GM12878 (cell line): ENCODE measurements at regions not wholly inside any gene's neighbourhood (a gene's known extent, or its start where the extent isn't known, plus 50 kb on each side); places are given as distances from the start of the nearest gene placed in this dataset.
A peak's percentile ranks its signal among the peaks of the same experiment; 100 is the strongest.

Source experiments
- ATAC-seq: fragments of 200-7000 bp; cut with Tn5 transposase; 3 replicates; pipeline ENCODE4 v1.9.1; 2020; ENCODE audit warnings: mild to moderate bottlenecking, moderate library complexity
- BruUV-seq: library from RNA; stranded (reverse); fragments of 400-500 nt; replicated peaks from 2 replicates; lab custom pipeline; 2021; lab: Mats Ljungman, UMichigan
- CTCF ChIA-PET: fragments of 300-600 bp; sonication (Branson Sonifier 250); formaldehyde crosslinking; extraction: SDS; loops from one replicate; lab custom pipeline; 2021; ENCODE audit warnings: inconsistent platforms; lab: Yijun Ruan, JAX
- POLR2A ChIA-PET: fragments of 350-600 bp; formaldehyde crosslinking; extraction: SDS; loops from one replicate; lab custom pipeline; 2021; ENCODE audit warnings: inconsistent platforms; lab: Charles Lee
- RAD21 ChIA-PET: fragments of 300-600 bp; sonication (Branson Sonifier 250); formaldehyde crosslinking; loops from one replicate; lab custom pipeline; 2023; ENCODE audit warnings: antibody characterized with exemption; ENCODE audit not compliant: unreplicated experiment; lab: Charles Lee
- SMC1A ChIA-PET: fragments of 300-600 bp; sonication (Branson Sonifier 250); formaldehyde crosslinking; loops from one replicate; lab custom pipeline; 2023; ENCODE audit not compliant: unreplicated experiment, uncharacterized antibody; lab: Charles Lee
- DNase-seq: peaks from one replicate; pipeline ENCODE4 v3.0.0-alpha.2; 2011; ENCODE audit warnings: low read depth, low spot score
- FAIRE-seq: peaks from 3 replicates; lab custom pipeline; 2011; peaks lifted over from hg19 to GRCh38; lab: Jason Lieb, UNC
- H2AFZ ChIP-seq: 2 replicates; pipeline ENCODE4 v1.6.0; 2011; ENCODE audit warnings: low read depth, low read length, control low read depth; ENCODE audit not compliant: control insufficient read depth
- H3K27ac ChIP-seq: 2 replicates; pipeline ENCODE4 v1.5.1; 2011; ENCODE audit warnings: control low read depth; ENCODE audit not compliant: control insufficient read depth, insufficient read depth
- H3K27me3 ChIP-seq, 2 experiments: replicated peaks in 1 of 2; 2 replicates each; pipeline versions ENCODE4 v1.6.0 to v1.6.1; 2011; ENCODE audit warnings: low read length in 1 of 2; ENCODE audit not compliant: control insufficient read depth in 2 of 2, insufficient read depth in 2 of 2
- H3K36me3 ChIP-seq, 2 experiments: 2 replicates each; pipeline ENCODE4 v1.5.1; 2011; ENCODE audit warnings: low read length in 1 of 2; ENCODE audit not compliant: control insufficient read depth in 2 of 2, insufficient read depth in 2 of 2
- H3K4me1 ChIP-seq: 2 replicates; pipeline ENCODE4 v1.6.1; 2011; ENCODE audit warnings: mild to moderate bottlenecking, low read length, moderate library complexity, mixed read lengths; ENCODE audit not compliant: control insufficient read depth, insufficient read depth
- H3K4me2 ChIP-seq: 2 replicates; pipeline ENCODE4 v1.6.0; 2011; ENCODE audit warnings: control low read depth; ENCODE audit not compliant: control insufficient read depth, insufficient read depth
- H3K4me3 ChIP-seq: fragments of 200-600 bp; sonication (generic); 2 replicates; pipeline ENCODE4 v1.5.1; 2016
- H3K79me2 ChIP-seq: 2 replicates; pipeline ENCODE4 v1.6.0; 2011; ENCODE audit warnings: low read length; ENCODE audit not compliant: control insufficient read depth, insufficient read depth
- H3K9ac ChIP-seq: 2 replicates; pipeline ENCODE4 v1.8.0; 2011; ENCODE audit warnings: low read length, control low read depth, mixed read lengths; ENCODE audit not compliant: control insufficient read depth, insufficient read depth
- H3K9me3 ChIP-seq: replicated peaks from 3 replicates; pipeline ENCODE4 v1.5.1; 2011; ENCODE audit warnings: mild to moderate bottlenecking, low read length; ENCODE audit not compliant: control insufficient read depth, insufficient read depth
- H4K20me1 ChIP-seq: 2 replicates; pipeline ENCODE4 v1.6.0; 2011; ENCODE audit not compliant: control insufficient read depth, insufficient read depth
- CBX5 ChIP-seq: sonication (generic); IDR thresholded peaks from 2 replicates; pipeline ENCODE4 v1.6.1; 2016; ENCODE audit warnings: low read depth, moderate library complexity, mild to moderate bottlenecking, inconsistent platforms
- FOXM1 ChIP-seq: IDR thresholded peaks from 2 replicates; pipeline ENCODE4 v1.6.1; 2012; ENCODE audit warnings: low read depth, mild to moderate bottlenecking, inconsistent platforms, low read length, moderate library complexity
- GABPA ChIP-seq: IDR thresholded peaks from 2 replicates; pipeline ENCODE4 v1.6.1; 2014; ENCODE audit warnings: antibody characterized with exemption, low read depth, mild to moderate bottlenecking, inconsistent platforms
- GATAD2B ChIP-seq: fragments of 450-650 bp; conservative IDR thresholded peaks from 2 replicates; pipeline ENCODE4 v1.6.1; 2017; ENCODE audit warnings: low read depth, mild to moderate bottlenecking, moderate library complexity
- IRF4 ChIP-seq: IDR thresholded peaks from 2 replicates; pipeline ENCODE4 v1.6.1; 2011; ENCODE audit warnings: low read depth, low read length
- JUNB ChIP-seq: IDR thresholded peaks from 2 replicates; pipeline ENCODE4 v1.6.1; 2016; ENCODE audit warnings: antibody characterized with exemption, mild to moderate bottlenecking
- KDM1A ChIP-seq: fragments of 200-600 bp; sonication (generic); IDR thresholded peaks from 2 replicates; pipeline ENCODE4 v1.6.1; 2016; ENCODE audit warnings: borderline replicate concordance
- MEF2A ChIP-seq: IDR thresholded peaks from 2 replicates; pipeline ENCODE4 v1.6.1; 2011; ENCODE audit warnings: low read depth, mild to moderate bottlenecking, low read length, moderate library complexity; ENCODE audit not compliant: insufficient read depth
- NBN ChIP-seq: fragments of 450-650 bp; IDR thresholded peaks from 2 replicates; pipeline ENCODE4 v1.6.1; 2016
- RB1 ChIP-seq: fragments of 450-650 bp; formaldehyde crosslinking; IDR thresholded peaks from 2 replicates; pipeline ENCODE4 v1.6.1; 2017; ENCODE audit warnings: mild to moderate bottlenecking, borderline replicate concordance
- SMC3 ChIP-seq: IDR thresholded peaks from 2 replicates; pipeline ENCODE4 v1.6.1; 2011; ENCODE audit warnings: low read length, improper control_type of control experiment, borderline replicate concordance
- SUZ12 ChIP-seq: fragments of 200-600 bp; sonication (generic); IDR thresholded peaks from one replicate; pipeline ENCODE4 v1.6.1; 2018; ENCODE audit warnings: antibody characterized with exemption, mild to moderate bottlenecking; ENCODE audit not compliant: unreplicated experiment
- ZNF207 ChIP-seq: fragments of 450-650 bp; IDR thresholded peaks from 2 replicates; pipeline ENCODE4 v1.6.1; 2014; ENCODE audit warnings: antibody characterized with exemption, mild to moderate bottlenecking, borderline replicate concordance
- WGBS: methylation state at CpG from one replicate; pipeline ENCODE4 v1.1.6; 2016; ENCODE audit warnings: low lambda C conversion rate; ENCODE audit not compliant: insufficient replicate concordance, insufficient coverage; ENCODE audit errors: missing lambda C conversion rate; 5-methylcytosine and 5-hydroxymethylcytosine counted together
- in situ Hi-C: fragments of 300-500 bp; cut with MboI; formaldehyde crosslinking; loops from 9 replicates; pipeline ENCODE4 v1.14.3; 2018; ENCODE audit warnings: mixed read lengths
- intact Hi-C: fragments of 100-400 bp; cut with micrococcal nuclease; formaldehyde crosslinking; loops from one replicate; pipeline ENCODE4 v1.14.2; 2022; ENCODE audit not compliant: unreplicated experiment
- TF ChIP-seq, protein P1 (sequence below): fragments of 450-650 bp; IDR thresholded peaks from 2 replicates; pipeline ENCODE4 v1.6.1; 2016; ENCODE audit warnings: mild to moderate bottlenecking, moderate library complexity, borderline replicate concordance
- TF ChIP-seq, protein P2 (sequence below): fragments of 450-650 bp; IDR thresholded peaks from 2 replicates; pipeline ENCODE4 v1.6.1; 2017; ENCODE audit warnings: borderline replicate concordance
- TF ChIP-seq, protein P3 (sequence below): fragments of 450-650 bp; IDR thresholded peaks from 2 replicates; pipeline ENCODE4 v1.6.1; 2017; ENCODE audit warnings: low read depth, mild to moderate bottlenecking, moderate library complexity

DNA sequence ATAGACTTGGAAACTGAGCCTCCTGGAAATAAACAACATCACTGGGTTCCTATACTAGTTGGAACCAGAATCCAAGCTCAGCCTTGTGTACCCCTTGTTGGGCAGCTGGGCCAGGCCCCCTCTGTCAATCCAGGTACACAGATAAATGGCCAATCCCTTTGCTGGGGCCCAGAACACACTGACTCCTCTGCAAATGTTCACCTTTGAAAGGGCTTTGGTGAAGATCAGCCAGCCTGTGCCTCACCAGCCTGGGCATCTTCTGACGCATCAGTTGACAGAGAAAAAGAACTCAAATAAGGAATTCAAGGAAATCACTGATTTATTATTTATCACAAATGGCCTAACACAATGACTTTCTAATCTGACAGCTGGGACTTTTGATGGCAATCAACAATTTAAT, 1090.2 kb downstream of the BCL11B start (continued):
- TF ChIP-seq, protein P1, sequence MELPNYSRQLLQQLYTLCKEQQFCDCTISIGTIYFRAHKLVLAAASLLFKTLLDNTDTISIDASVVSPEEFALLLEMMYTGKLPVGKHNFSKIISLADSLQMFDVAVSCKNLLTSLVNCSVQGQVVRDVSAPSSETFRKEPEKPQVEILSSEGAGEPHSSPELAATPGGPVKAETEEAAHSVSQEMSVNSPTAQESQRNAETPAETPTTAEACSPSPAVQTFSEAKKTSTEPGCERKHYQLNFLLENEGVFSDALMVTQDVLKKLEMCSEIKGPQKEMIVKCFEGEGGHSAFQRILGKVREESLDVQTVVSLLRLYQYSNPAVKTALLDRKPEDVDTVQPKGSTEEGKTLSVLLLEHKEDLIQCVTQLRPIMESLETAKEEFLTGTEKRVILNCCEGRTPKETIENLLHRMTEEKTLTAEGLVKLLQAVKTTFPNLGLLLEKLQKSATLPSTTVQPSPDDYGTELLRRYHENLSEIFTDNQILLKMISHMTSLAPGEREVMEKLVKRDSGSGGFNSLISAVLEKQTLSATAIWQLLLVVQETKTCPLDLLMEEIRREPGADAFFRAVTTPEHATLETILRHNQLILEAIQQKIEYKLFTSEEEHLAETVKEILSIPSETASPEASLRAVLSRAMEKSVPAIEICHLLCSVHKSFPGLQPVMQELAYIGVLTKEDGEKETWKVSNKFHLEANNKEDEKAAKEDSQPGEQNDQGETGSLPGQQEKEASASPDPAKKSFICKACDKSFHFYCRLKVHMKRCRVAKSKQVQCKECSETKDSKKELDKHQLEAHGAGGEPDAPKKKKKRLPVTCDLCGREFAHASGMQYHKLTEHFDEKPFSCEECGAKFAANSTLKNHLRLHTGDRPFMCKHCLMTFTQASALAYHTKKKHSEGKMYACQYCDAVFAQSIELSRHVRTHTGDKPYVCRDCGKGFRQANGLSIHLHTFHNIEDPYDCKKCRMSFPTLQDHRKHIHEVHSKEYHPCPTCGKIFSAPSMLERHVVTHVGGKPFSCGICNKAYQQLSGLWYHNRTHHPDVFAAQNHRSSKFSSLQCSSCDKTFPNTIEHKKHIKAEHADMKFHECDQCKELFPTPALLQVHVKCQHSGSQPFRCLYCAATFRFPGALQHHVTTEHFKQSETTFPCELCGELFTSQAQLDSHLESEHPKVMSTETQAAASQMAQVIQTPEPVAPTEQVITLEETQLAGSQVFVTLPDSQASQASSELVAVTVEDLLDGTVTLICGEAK = no peak
- no peak for TF ChIP-seq CBX5
- TF ChIP-seq, protein P2, sequence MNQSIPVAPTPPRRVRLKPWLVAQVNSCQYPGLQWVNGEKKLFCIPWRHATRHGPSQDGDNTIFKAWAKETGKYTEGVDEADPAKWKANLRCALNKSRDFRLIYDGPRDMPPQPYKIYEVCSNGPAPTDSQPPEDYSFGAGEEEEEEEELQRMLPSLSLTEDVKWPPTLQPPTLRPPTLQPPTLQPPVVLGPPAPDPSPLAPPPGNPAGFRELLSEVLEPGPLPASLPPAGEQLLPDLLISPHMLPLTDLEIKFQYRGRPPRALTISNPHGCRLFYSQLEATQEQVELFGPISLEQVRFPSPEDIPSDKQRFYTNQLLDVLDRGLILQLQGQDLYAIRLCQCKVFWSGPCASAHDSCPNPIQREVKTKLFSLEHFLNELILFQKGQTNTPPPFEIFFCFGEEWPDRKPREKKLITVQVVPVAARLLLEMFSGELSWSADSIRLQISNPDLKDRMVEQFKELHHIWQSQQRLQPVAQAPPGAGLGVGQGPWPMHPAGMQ = no peak

DNA sequence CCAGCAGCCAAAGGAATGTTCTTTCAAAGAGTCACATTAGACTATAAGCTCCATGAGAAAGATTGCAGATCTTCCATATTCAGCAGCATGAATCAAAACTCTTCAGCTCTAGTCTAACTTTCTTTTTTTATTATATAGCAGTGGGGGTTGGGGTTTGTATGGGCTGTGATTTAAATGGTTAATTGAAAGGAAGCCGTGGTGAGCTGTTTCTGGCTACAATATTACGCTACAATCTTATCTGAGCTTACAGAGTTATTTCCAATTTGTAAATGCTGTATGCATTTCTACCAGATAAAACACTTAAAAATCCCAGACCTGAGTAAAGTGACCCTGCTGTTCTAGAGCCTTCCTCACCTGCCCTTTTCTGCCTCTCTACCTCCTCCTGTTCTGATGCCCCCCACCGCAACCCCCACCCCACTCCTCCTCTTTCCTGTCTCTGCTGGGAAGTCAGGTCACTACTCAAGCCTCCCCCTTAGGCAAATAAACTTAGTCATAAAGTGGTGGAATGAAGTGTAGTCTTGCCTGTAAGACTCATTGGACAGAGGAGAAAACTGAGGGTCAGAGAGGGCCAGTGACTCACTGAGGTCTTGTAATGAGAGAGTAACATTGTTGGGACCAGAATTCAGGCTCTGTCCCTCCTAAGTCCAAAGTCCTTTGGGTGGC, 1089.5 kb downstream of the BCL11B start:
- no TSS peak for BruUV-seq
- ATAC-seq = peak; percentile 35; the same call in 2 of the 3 replicates
- H4K20me1 ChIP-seq = no peaks in the 10 kb centered on the region
- H3K27ac ChIP-seq = no peak overlapping the region
- no peak overlapping the region for H3K4me3 ChIP-seq
- FAIRE-seq = no peak
- H3K4me1 ChIP-seq = no peaks in the 10 kb centered on the region
- no peaks in the 10 kb centered on the region for H3K27me3 ChIP-seq
- no peak overlapping the region for H3K4me2 ChIP-seq
- ChIA-PET RAD21 (interaction anchor here (0.9 to 14.0 kb wide), 8 partner anchors 9 to 142 kb away, joined by 3 to 309 read pairs (median 4); no protein-coding TSS in a partner anchor), POLR2A (interaction anchor here (0.6 to 2.5 kb wide), 6 partner anchors 12 to 1035 kb away, joined by 3 to 14 read pairs (median 4); no protein-coding TSS in a partner anchor), CTCF (interaction anchor here (0.8 to 3.9 kb wide), 8 partner anchors 9 to 47 kb away, joined by 3 to 15 read pairs (median 4); no protein-coding TSS in a partner anchor), SMC1A (interaction anchor here (1.0 to 25.6 kb wide), 13 partner anchors 9 to 1083 kb away, joined by 3 to 461 read pairs (median 8); no protein-coding TSS in a partner anchor)
- no peak overlapping the region for H3K9ac ChIP-seq
- DNase-seq = no peak
- WGBS = 2% methylated on average over 3 of the region's 3 CpGs
- in situ Hi-C loops = no loop called here
- H2AFZ ChIP-seq = no peak overlapping the region
- no peaks in the 10 kb centered on the region for H3K36me3 ChIP-seq
- intact Hi-C loops = no loop called here
- H3K79me2 ChIP-seq = no peaks in the 10 kb centered on the region
- no peaks in the 10 kb centered on the region; the same call in 2 of the 3 replicates for H3K9me3 ChIP-seq
- no peak for TF ChIP-seq IRF4
- no peak for TF ChIP-seq MEF2A
- TF ChIP-seq GATAD2B = no peak
- TF ChIP-seq RB1 = no peak
- no peak for TF ChIP-seq SUZ12
- TF ChIP-seq FOXM1 = no peak
- TF ChIP-seq, protein P3, sequence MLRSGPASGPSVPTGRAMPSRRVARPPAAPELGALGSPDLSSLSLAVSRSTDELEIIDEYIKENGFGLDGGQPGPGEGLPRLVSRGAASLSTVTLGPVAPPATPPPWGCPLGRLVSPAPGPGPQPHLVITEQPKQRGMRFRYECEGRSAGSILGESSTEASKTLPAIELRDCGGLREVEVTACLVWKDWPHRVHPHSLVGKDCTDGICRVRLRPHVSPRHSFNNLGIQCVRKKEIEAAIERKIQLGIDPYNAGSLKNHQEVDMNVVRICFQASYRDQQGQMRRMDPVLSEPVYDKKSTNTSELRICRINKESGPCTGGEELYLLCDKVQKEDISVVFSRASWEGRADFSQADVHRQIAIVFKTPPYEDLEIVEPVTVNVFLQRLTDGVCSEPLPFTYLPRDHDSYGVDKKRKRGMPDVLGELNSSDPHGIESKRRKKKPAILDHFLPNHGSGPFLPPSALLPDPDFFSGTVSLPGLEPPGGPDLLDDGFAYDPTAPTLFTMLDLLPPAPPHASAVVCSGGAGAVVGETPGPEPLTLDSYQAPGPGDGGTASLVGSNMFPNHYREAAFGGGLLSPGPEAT = no peak
- TF ChIP-seq SMC3 = no peak
- TF ChIP-seq GABPA = no peak
- no peak for TF ChIP-seq JUNB
- TF ChIP-seq KDM1A = no peak
- TF ChIP-seq NBN = no peak
- TF ChIP-seq ZNF207 = no peak
